ENCODE measurements at regions not wholly inside any gene's neighbourhood (a gene's known extent, or its start where the extent isn't known, plus 50 kb on each side); places are given as distances from the start of the nearest gene placed in this dataset.

DNA sequence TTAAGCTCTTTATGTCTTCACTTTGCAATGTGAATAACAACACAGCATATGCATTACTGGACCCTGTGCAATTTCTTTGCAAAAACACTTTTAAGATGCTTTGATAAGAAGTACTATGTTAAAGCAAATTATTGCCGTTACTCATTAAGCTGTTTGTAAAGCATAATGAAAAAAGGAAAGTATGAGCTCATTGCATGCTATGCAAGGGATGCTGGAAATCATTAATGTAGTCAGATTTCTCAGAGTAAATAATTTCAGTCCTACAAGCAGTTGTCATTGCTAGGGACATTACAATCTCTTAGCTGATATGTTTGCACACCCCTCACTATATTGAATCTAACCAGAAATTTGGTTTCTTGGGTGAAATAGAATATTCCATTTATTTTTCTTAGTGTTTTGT, 982.5 kb upstream of the ADGRL2 start:
- TF ChIP-seq, protein P1, sequence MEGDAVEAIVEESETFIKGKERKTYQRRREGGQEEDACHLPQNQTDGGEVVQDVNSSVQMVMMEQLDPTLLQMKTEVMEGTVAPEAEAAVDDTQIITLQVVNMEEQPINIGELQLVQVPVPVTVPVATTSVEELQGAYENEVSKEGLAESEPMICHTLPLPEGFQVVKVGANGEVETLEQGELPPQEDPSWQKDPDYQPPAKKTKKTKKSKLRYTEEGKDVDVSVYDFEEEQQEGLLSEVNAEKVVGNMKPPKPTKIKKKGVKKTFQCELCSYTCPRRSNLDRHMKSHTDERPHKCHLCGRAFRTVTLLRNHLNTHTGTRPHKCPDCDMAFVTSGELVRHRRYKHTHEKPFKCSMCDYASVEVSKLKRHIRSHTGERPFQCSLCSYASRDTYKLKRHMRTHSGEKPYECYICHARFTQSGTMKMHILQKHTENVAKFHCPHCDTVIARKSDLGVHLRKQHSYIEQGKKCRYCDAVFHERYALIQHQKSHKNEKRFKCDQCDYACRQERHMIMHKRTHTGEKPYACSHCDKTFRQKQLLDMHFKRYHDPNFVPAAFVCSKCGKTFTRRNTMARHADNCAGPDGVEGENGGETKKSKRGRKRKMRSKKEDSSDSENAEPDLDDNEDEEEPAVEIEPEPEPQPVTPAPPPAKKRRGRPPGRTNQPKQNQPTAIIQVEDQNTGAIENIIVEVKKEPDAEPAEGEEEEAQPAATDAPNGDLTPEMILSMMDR (IDR thresholded peaks at IDR 0.05) = no peak
- no peaks in the 10 kb centered on the region for H3K4me1 Mint-ChIP-seq (ENCODE audit: low read depth)
- Histone ChIP-seq H3K27me3 (ENCODE audit: control insufficient read depth in 1 of 2, insufficient read depth in 2 of 2, low read length in 2 of 2) (no peaks in the 10 kb centered on the region), H3K4me3 (ENCODE audit: low read length) (no peak overlapping the region), H3K27ac (ENCODE audit: low read depth in 1 of 2, low read length in 2 of 2) (no peak overlapping the region), H3K4me1 (ENCODE audit: insufficient read depth, low read length) (no peaks in the 10 kb centered on the region), H3K9me3 (ENCODE audit: control insufficient read depth in 1 of 2, insufficient read depth in 1 of 2, low read length in 2 of 2) (peaks cover 0 to 4% of the 10 kb centered on the region in 2 experiments), H3K36me3 (ENCODE audit: insufficient read depth, low read length) (no peaks in the 10 kb centered on the region)
- no peaks in the 10 kb centered on the region for H3K36me3 Mint-ChIP-seq (ENCODE audit: low read depth)
- CTCF ChIA-PET = no interaction called here
- intact Hi-C loops (cut with DNase I, micrococcal nuclease) = no loop called here
- DNase-seq (no peak), ATAC-seq (ENCODE audit: poor library complexity) (no peak)
- H3K27me3 Mint-ChIP-seq = no peaks in the 10 kb centered on the region
- H3K9me3 Mint-ChIP-seq = no peaks in the 10 kb centered on the region
- POLR2A ChIA-PET = no interaction called here
- no peak overlapping the region for H3K27ac Mint-ChIP-seq
- H3K4me3 Mint-ChIP-seq = no peak overlapping the region

GRCh38 chr1:80807981-80808380, 992.8 kb upstream of the ADGRL2 start:
- Histone ChIP-seq H3K36me3 (ENCODE audit: insufficient read depth, low read length) (no peaks in the 10 kb centered on the region), H3K9me3 (ENCODE audit: control insufficient read depth in 1 of 2, insufficient read depth in 1 of 2, low read length in 2 of 2) (peaks cover 0 to 4% of the 10 kb centered on the region in 2 experiments), H3K4me3 (ENCODE audit: low read length) (no peak overlapping the region), H3K4me1 (ENCODE audit: insufficient read depth, low read length) (no peaks in the 10 kb centered on the region), H3K27ac (ENCODE audit: low read depth in 1 of 2, low read length in 2 of 2) (no peak overlapping the region), H3K27me3 (ENCODE audit: control insufficient read depth in 1 of 2, insufficient read depth in 2 of 2, low read length in 2 of 2) (no peaks in the 10 kb centered on the region)
- intact Hi-C loops (cut with DNase I, micrococcal nuclease) = no loop called here
- no peaks in the 10 kb centered on the region for H3K4me1 Mint-ChIP-seq (ENCODE audit: low read depth)
- no peaks in the 10 kb centered on the region for H3K36me3 Mint-ChIP-seq (ENCODE audit: low read depth)
- TF ChIP-seq, protein P1 (IDR thresholded peaks at IDR 0.05) = no peak
- no peak overlapping the region for H3K27ac Mint-ChIP-seq
- DNase-seq (no peak), ATAC-seq (ENCODE audit: poor library complexity) (no peak)
- ChIA-PET POLR2A (no interaction called here), CTCF (no interaction called here)
- H3K27me3 Mint-ChIP-seq = no peaks in the 10 kb centered on the region
- H3K4me3 Mint-ChIP-seq = no peak overlapping the region
- peaks cover 11% of the 10 kb centered on the region for H3K9me3 Mint-ChIP-seq

DNA sequence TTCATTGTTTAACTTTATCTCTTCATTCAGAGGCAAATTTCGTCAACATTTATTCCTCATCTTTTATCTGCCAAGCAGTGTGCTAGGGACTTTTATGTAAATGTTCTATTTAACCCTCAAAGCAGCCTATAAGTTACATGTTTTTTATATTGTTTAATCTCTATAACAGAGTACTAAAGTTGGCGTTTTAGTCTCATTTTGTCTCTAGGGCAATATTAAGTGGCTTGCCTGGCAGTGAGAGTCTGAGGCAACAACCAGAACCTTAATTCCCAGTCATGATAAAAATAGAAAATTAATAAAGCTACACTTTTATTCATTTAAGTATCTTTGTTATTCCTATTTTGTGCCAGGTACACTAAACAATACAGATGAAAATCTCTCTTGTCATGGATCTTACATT, 994.3 kb upstream of the ADGRL2 start:
- POLR2A ChIA-PET = no interaction called here
- H3K36me3 Mint-ChIP-seq (ENCODE audit: low read depth) = no peaks in the 10 kb centered on the region
- H3K9me3 Mint-ChIP-seq = peaks cover 7% of the 10 kb centered on the region
- no peak overlapping the region for H3K27ac ChIP-seq (ENCODE audit: low read depth in 1 of 2, low read length in 2 of 2)
- intact Hi-C loops (cut with DNase I, micrococcal nuclease) = no loop called here
- H3K4me3 ChIP-seq (ENCODE audit: low read length) = no peak overlapping the region
- DNase-seq (no peak), ATAC-seq (ENCODE audit: poor library complexity) (no peak)
- CTCF ChIA-PET = no interaction called here
- TF ChIP-seq, protein P1 (IDR thresholded peaks at IDR 0.05) = no peak
- H3K4me1 ChIP-seq (ENCODE audit: insufficient read depth, low read length) = no peaks in the 10 kb centered on the region
- H3K36me3 ChIP-seq (ENCODE audit: insufficient read depth, low read length) = no peaks in the 10 kb centered on the region
- H3K27me3 Mint-ChIP-seq = no peaks in the 10 kb centered on the region
- H3K9me3 ChIP-seq (ENCODE audit: control insufficient read depth in 1 of 2, insufficient read depth in 1 of 2, low read length in 2 of 2) = peaks cover 0 to 4% of the 10 kb centered on the region in 2 experiments
- no peak overlapping the region for H3K4me3 Mint-ChIP-seq
- H3K27ac Mint-ChIP-seq = no peak overlapping the region
- no peaks in the 10 kb centered on the region for H3K27me3 ChIP-seq (ENCODE audit: control insufficient read depth in 1 of 2, insufficient read depth in 2 of 2, low read length in 2 of 2)
- H3K4me1 Mint-ChIP-seq (ENCODE audit: low read depth) = no peaks in the 10 kb centered on the region
